OCI-LY7 (cell line): ENCODE measurements at regions not wholly inside any gene's neighbourhood (a gene's known extent, or its start where the extent isn't known, plus 50 kb on each side); places are given as distances from the start of the nearest gene placed in this dataset. TPM values are rescaled to one million over a fixed set of nuclear protein-coding genes. Genes with fewer than 3 reads are reported as not detected.

ENCODE experiments used
- microRNA-seq: library from miRNA; unstranded; fragments of <30 nt; microRNA quantifications from one replicate; pipeline ENCODE4 v1.2.0, GENCODE V29; 2022; ENCODE audit warnings: borderline replicate concordance
- small RNA-seq: library from RNA; depleted of rRNA; stranded (forward); fragments of <200 nt; gene quantifications from one replicate; pipeline ENCODE3, GENCODE V24; 2014

Small RNA genes in the stretch of these regions (microRNA-seq; reads per million reads assigned to microRNA genes)
- not detected for gene MIR3171
- gene MIR4307: not detected

Small RNA genes in the stretch of these regions (small RNA-seq; reads per million reads assigned to genes)
- gene EIF4A1P12 (not detected), gene MIR3171 (not detected), gene MIR4307 (not detected)
